K562 (cell line): ENCODE measurements at regions not wholly inside any gene's neighbourhood (a gene's known extent, or its start where the extent isn't known, plus 50 kb on each side); places are given as distances from the start of the nearest gene placed in this dataset.

ENCODE experiments used
- ATAC-seq: fragments of 200-7000 bp; cut with Tn5 transposase; 3 replicates; pipeline ENCODE4 v1.9.1; 2020; ENCODE audit warnings: moderate library complexity
- BruUV-seq: library from RNA; stranded (reverse); fragments of 400-500 nt; replicated peaks from 2 replicates; lab custom pipeline; 2021; lab: Mats Ljungman, UMichigan
- CTCF ChIA-PET: fragments of 300-600 bp; formaldehyde crosslinking; extraction: SDS; loops from one replicate; lab custom pipeline; 2021; ENCODE audit warnings: low intra/inter-chr PET ratio; lab: Yijun Ruan, JAX
- POLR2A ChIA-PET: fragments of 300-600, 350-650 bp; sonication (Branson Sonifier 250); formaldehyde crosslinking; extraction: SDS; loops from one replicate; lab custom pipeline; 2021; ENCODE audit warnings: antibody characterized with exemption, inconsistent platforms; lab: Yijun Ruan, JAX
- DNase-seq, 4 experiments: peaks; one replicate each; pipeline versions ENCODE4 v3.0.0 to v3.0.0-alpha.2; 2011 to 2018; ENCODE audit warnings: low spot score in 3 of 4, mixed read lengths in 3 of 4; ENCODE audit errors: extremely low read depth in 1 of 4
- FAIRE-seq: peaks from 2 replicates; lab custom pipeline; 2011; peaks lifted over from hg19 to GRCh38; lab: Jason Lieb, UNC
- H2AFZ ChIP-seq: 2 replicates; pipeline ENCODE4 v1.6.0; 2011; ENCODE audit warnings: low read depth, low read length, control low read depth, inconsistent platforms
- H3K27ac ChIP-seq: fragments of 200-600 bp; 3 replicates; pipeline ENCODE4 v1.8.0; 2011; ENCODE audit warnings: low read depth, mild to moderate bottlenecking, control low read depth, inconsistent platforms, low read length, moderate library complexity, mixed read lengths; ENCODE audit errors: extremely low read depth
- H3K27me3 ChIP-seq, 2 experiments: fragments of 300-600 bp in 1 of 2; 2 replicates in 1 of 2; 3 replicates in 1 of 2; pipeline versions ENCODE4 v1.6.0 to v1.8.0; 2011; ENCODE audit warnings: inconsistent platforms in 2 of 2, low read length in 2 of 2, mild to moderate bottlenecking in 1 of 2, mixed read lengths in 1 of 2, moderate library complexity in 1 of 2; ENCODE audit not compliant: control insufficient read depth in 2 of 2, insufficient read depth in 2 of 2
- H3K36me3 ChIP-seq: fragments of 300-600 bp; 3 replicates; pipeline ENCODE4 v1.8.0; 2011; ENCODE audit warnings: mild to moderate bottlenecking, low read length, inconsistent platforms; ENCODE audit not compliant: control insufficient read depth, insufficient read depth
- H3K4me1 ChIP-seq, 2 experiments: fragments of 200-600 bp in 1 of 2; replicated peaks in 1 of 2; 2 replicates in 1 of 2; 3 replicates in 1 of 2; pipeline versions ENCODE4 v1.5.1 to v1.8.0; 2011; ENCODE audit warnings: inconsistent platforms in 2 of 2, low read length in 2 of 2, mild to moderate bottlenecking in 1 of 2, mixed read lengths in 1 of 2, moderate library complexity in 1 of 2; ENCODE audit not compliant: control insufficient read depth in 2 of 2, insufficient read depth in 2 of 2
- H3K4me2 ChIP-seq: 2 replicates; pipeline ENCODE4 v1.6.1; 2011; ENCODE audit warnings: low read length, control low read depth, inconsistent platforms, mixed read lengths; ENCODE audit not compliant: insufficient read depth
- H3K4me3 ChIP-seq: fragments of 200-600 bp; sonication (generic), shearing (Covaris generic); 2 replicates; pipeline ENCODE4 v1.5.1; 2016; ENCODE audit warnings: control low read depth, inconsistent platforms
- H3K79me2 ChIP-seq: fragments of 200-600 bp; 3 replicates; pipeline ENCODE4 v1.8.0; 2011; ENCODE audit warnings: low read length, inconsistent platforms; ENCODE audit not compliant: control insufficient read depth, insufficient read depth
- H3K9ac ChIP-seq, 2 experiments: 2 replicates each; pipeline versions ENCODE4 v1.6.0 to v1.6.1; 2011; ENCODE audit warnings: low read depth in 2 of 2, low read length in 2 of 2, control low read depth in 1 of 2, inconsistent platforms in 1 of 2, mild to moderate bottlenecking in 1 of 2, mixed read lengths in 1 of 2; ENCODE audit not compliant: insufficient read depth in 1 of 2
- H3K9me1 ChIP-seq: one replicate; pipeline ENCODE4 v1.6.0; 2011; ENCODE audit warnings: inconsistent platforms, mild to moderate bottlenecking, low read length, moderate library complexity; ENCODE audit not compliant: control insufficient read depth, insufficient read depth
- H3K9me3 ChIP-seq: replicated peaks from 2 replicates; pipeline ENCODE4 v1.5.1; 2011; ENCODE audit warnings: low read depth, low read length, inconsistent platforms; ENCODE audit not compliant: control insufficient read depth, insufficient read depth
- H4K20me1 ChIP-seq: replicated peaks from 2 replicates; pipeline ENCODE4 v1.6.1; 2011; ENCODE audit warnings: low read length, inconsistent platforms, mixed read lengths; ENCODE audit not compliant: control insufficient read depth, insufficient read depth
- DNMT1 ChIP-seq: fragments of 450-650 bp; IDR thresholded peaks from 2 replicates; pipeline ENCODE4 v1.6.1; 2016; ENCODE audit warnings: antibody characterized with exemption, mild to moderate bottlenecking
- FOXJ3 ChIP-seq: sonication (generic); formaldehyde crosslinking; IDR thresholded peaks from 2 replicates; pipeline ENCODE4 v1.4.0; 2020; ENCODE audit warnings: mild to moderate bottlenecking, missing genetic modification reagents
- HLTF ChIP-seq: fragments of 450-650 bp; IDR thresholded peaks from 2 replicates; pipeline ENCODE4 v1.6.1; 2016
- HNRNPL ChIP-seq: fragments of 200-400 bp; formaldehyde crosslinking; IDR thresholded peaks from 2 replicates; pipeline ENCODE4 v1.6.1; 2017; ENCODE audit warnings: low read depth, mild to moderate bottlenecking, low read length
- ILF3 ChIP-seq: fragments of 450-650 bp; IDR thresholded peaks from 2 replicates; pipeline ENCODE4 v1.6.1; 2018; ENCODE audit warnings: antibody characterized with exemption, mild to moderate bottlenecking, moderate library complexity, borderline replicate concordance
- MEF2A ChIP-seq: IDR thresholded peaks from 2 replicates; pipeline ENCODE4 v1.6.1; 2011; ENCODE audit warnings: low read depth, mild to moderate bottlenecking, low read length, moderate library complexity; ENCODE audit not compliant: control insufficient read depth
- NFXL1 ChIP-seq: fragments of 450-650 bp; formaldehyde crosslinking; IDR thresholded peaks from 2 replicates; pipeline ENCODE4 v1.4.0; 2021; ENCODE audit warnings: mild to moderate bottlenecking
- PCBP1 ChIP-seq: fragments of 200-400 bp; formaldehyde crosslinking; IDR thresholded peaks from 2 replicates; pipeline ENCODE4 v1.6.1; 2018; ENCODE audit warnings: mild to moderate bottlenecking, low read depth, low read length; ENCODE audit not compliant: poor library complexity, severe bottlenecking
- SMAD3 ChIP-seq: fragments of 450-650 bp; formaldehyde crosslinking; conservative IDR thresholded peaks from 2 replicates; pipeline ENCODE4 v1.4.0; 2020; ENCODE audit warnings: mild to moderate bottlenecking
- TEAD1 ChIP-seq, 2 experiments: fragments of 450-650 bp in 1 of 2; sonication (generic) in 1 of 2; formaldehyde crosslinking; IDR thresholded peaks; 2 replicates each; pipeline versions ENCODE4 v1.4.0 to v1.8.0; 2020 to 2022; ENCODE audit warnings: mild to moderate bottlenecking in 2 of 2, missing genetic modification reagents in 1 of 2
- ZNF766 ChIP-seq: fragments of 200-800 bp; sonication (Bioruptor generic); conservative IDR thresholded peaks from 2 replicates; pipeline ENCODE4 v1.6.1; 2016; ENCODE audit warnings: missing genetic modification characterization, missing compliant biosample characterization
- ZSCAN29 ChIP-seq: fragments of 450-650 bp; IDR thresholded peaks from 2 replicates; pipeline ENCODE4 v1.6.1; 2017
- WGBS: fragments of 100-300 bp; shearing (Covaris generic); methylation state at CpG from one replicate; pipeline ENCODE4 v1.1.6; 2016; ENCODE audit warnings: low coverage, mixed read lengths; ENCODE audit not compliant: insufficient coverage; ENCODE audit errors: missing lambda C conversion rate; 5-methylcytosine and 5-hydroxymethylcytosine counted together
- in situ Hi-C: fragments of 300-500 bp; cut with MboI; formaldehyde crosslinking; loops from 4 replicates; pipeline ENCODE4 v1.15.0; 2018; ENCODE audit warnings: inconsistent platforms, mixed read lengths
- intact Hi-C: fragments of 100-400 bp; cut with micrococcal nuclease; formaldehyde crosslinking; loops from 2 replicates; pipeline ENCODE4 v1.14.2; 2022

DNA sequence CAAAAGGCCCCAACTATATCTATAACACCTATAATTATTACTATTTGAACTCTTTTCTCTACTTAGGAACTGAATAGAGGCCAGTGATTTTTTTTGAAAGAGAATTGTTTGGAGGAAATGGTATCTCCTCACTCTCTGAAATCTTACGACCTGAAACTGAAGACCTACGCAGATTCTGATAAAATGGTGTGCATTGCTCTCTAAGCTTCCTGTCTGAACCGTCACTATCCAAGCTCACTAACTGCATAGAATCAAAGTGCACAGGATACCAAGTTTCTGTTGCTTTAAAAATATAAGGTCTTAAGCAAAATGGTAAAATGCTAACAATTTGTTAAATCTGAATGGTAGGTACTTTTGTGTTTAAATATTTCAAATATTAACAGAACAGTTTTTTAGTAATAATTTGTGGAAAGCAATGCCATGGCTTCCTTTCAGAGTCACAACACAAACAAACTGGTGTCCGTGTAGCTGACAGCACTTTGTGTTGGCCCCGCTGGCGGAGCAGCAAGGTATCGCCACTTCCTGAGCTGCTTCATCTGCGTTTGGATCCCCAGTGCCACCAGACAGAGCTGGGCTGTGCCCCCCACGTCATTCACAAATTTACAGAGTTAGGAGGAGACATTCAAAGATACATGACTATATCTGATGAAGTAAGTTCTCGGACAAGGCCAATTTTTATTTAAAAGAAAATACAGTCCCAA is 313.9 kb downstream of the FBXW7 start:
- no peak for FAIRE-seq

DNA sequence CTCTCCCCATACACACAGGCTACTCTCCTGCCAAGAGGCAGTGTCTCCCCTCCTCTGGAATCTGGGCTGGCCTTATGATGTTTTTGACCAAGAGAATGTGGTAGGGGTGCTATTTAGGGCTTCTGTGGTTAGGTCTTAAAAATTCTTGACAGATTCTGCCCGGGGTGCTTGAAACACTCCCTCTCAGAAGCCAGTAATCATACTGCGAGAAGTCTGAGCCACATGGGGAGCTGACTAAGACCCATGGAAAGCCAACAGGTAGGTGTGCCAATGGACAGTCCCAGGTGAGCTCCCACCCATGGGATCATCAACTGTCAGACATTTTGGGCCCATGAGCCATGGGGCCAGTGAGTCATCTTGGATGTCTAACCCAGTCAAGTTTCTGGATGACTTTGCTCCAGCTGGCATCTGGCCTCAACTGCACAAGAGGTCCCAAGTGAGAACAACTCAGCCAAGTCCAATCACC is 315.7 kb downstream of the FBXW7 start:
- H2AFZ ChIP-seq: no peak overlapping the region
- in situ Hi-C loops: no loop called here
- POLR2A ChIA-PET: no interaction called here
- no peak for TF ChIP-seq HLTF
- TF ChIP-seq ZSCAN29: no peak
- no peak for TF ChIP-seq ILF3
- no peak for TF ChIP-seq PCBP1
- no peak for TF ChIP-seq TEAD1 (CRISPR knock-in tag; IDR thresholded peaks at IDR 0.05)
- TF ChIP-seq ZNF766 (CRISPR knock-in tag): no peak

More for the DNA sequence above, 313.9 kb downstream of the FBXW7 start:
- Histone ChIP-seq H3K4me1 (no peaks in the 10 kb centered on the region), H3K9me3 (no peaks in the 10 kb centered on the region), H3K9ac (no peak overlapping the region), H3K79me2 (no peaks in the 10 kb centered on the region), H3K36me3 (no peaks in the 10 kb centered on the region), H3K4me2 (no peak overlapping the region), H2AFZ (no peak overlapping the region), H3K4me3 (no peak overlapping the region), H3K27me3 (peaks cover 0 to 7% of the 10 kb centered on the region in 2 experiments; a peak in 2 of 5 replicates), H3K9me1 (no peaks in the 10 kb centered on the region), H3K27ac (no peak overlapping the region), H4K20me1 (no peaks in the 10 kb centered on the region; the same call in 1 of the 2 replicates)
- in situ Hi-C loops (no loop called here), intact Hi-C loops (no loop called here)
- ATAC-seq (no peak), DNase-seq (no peak)
- TF ChIP-seq HNRNPL: no peak
- no peak for TF ChIP-seq NFXL1 (CRISPR knock-in tag)
- TF ChIP-seq MEF2A: no peak
- no peak for TF ChIP-seq DNMT1
- TF ChIP-seq SMAD3 (CRISPR knock-in tag): no peak
- TF ChIP-seq FOXJ3: no peak
- ChIA-PET POLR2A (interaction anchor here (0.8 kb wide), 1 partner anchor 16 kb away, joined by 3 read pairs; no protein-coding TSS in a partner anchor), CTCF (no interaction called here)
- 13% methylated on average over 10 of the region's 10 CpGs for WGBS
- BruUV-seq: no TSS peak

More for the DNA sequence above, 315.7 kb downstream of the FBXW7 start:
- no peak overlapping the region for H3K4me3 ChIP-seq
- no peaks in the 10 kb centered on the region for H3K9me1 ChIP-seq
- ATAC-seq (no peak), FAIRE-seq (no peak), DNase-seq (no peak)
- H3K4me1 ChIP-seq: no peaks in the 10 kb centered on the region
- 0% methylated on average over 2 of the region's 2 CpGs for WGBS
- intact Hi-C loops: no loop called here
- CTCF ChIA-PET: no interaction called here
- H3K27ac ChIP-seq: no peak overlapping the region
- BruUV-seq: no TSS peak
- H3K79me2 ChIP-seq: no peaks in the 10 kb centered on the region
- no peaks in the 10 kb centered on the region for H3K9me3 ChIP-seq
- peaks cover 0 to 5% of the 10 kb centered on the region in 2 experiments; a peak in 2 of 5 replicates for H3K27me3 ChIP-seq
- H4K20me1 ChIP-seq: no peaks in the 10 kb centered on the region; the same call in 1 of the 2 replicates
- no peak overlapping the region for H3K9ac ChIP-seq
- no peak overlapping the region for H3K4me2 ChIP-seq
- H3K36me3 ChIP-seq: no peaks in the 10 kb centered on the region
